B cell (primary cell): ENCODE measurements at regions not wholly inside any gene's neighbourhood (a gene's known extent, or its start where the extent isn't known, plus 50 kb on each side); places are given as distances from the start of the nearest gene placed in this dataset.

ENCODE experiments used
- ATAC-seq: fragments of 200-7000 bp; cut with Tn5 transposase; one replicate; pipeline ENCODE4 v1.10.0; 2021; ENCODE audit warnings: low read depth, mild to moderate bottlenecking, moderate number of reproducible peaks, moderate library complexity
- CTCF ChIA-PET: fragments of 350-600 bp; sonication (Branson Sonifier 250); formaldehyde crosslinking; loops from one replicate; lab custom pipeline; 2021; ENCODE audit warnings: antibody characterized with exemption, inconsistent platforms; lab: Charles Lee
- POLR2A ChIA-PET: fragments of 350-600 bp; sonication (Branson Sonifier 250); formaldehyde crosslinking; loops from one replicate; lab custom pipeline; 2021; ENCODE audit warnings: antibody characterized with exemption; lab: Charles Lee
- DNase-seq: peaks from one replicate; pipeline ENCODE4 v3.0.0; 2013
- H2AFZ ChIP-seq: 2 replicates; pipeline ENCODE4 v1.6.1; 2012; ENCODE audit warnings: mild to moderate bottlenecking, low read depth, low read length; ENCODE audit not compliant: insufficient read depth, poor library complexity, severe bottlenecking
- H3K27ac ChIP-seq, 2 donors: 1 replicate in 1 of 2; 2 replicates in 1 of 2; pipeline ENCODE4 v1.5.1; 2012 to 2013; ENCODE audit warnings: low read length in 2 of 2, mild to moderate bottlenecking in 2 of 2, moderate library complexity in 1 of 2
- H3K27me3 ChIP-seq, 4 experiments: fragments of 200-600 bp in 1 of 4; sonication (generic) in 1 of 4; replicated peaks in 1 of 4; 1 replicate in 2 of 4; 2 replicates in 2 of 4; pipeline versions ENCODE4 v1.6.1 to v1.7.0; 2013 to 2016; ENCODE audit warnings: low read length in 3 of 4, mild to moderate bottlenecking in 2 of 4, mixed read lengths in 1 of 4, moderate library complexity in 1 of 4; ENCODE audit not compliant: insufficient read depth in 4 of 4, control insufficient read depth in 3 of 4; ENCODE audit errors: control extremely low read depth in 1 of 4
- H3K36me3 ChIP-seq, 2 experiments: replicated peaks in 1 of 2; 1 replicate in 1 of 2; 2 replicates in 1 of 2; pipeline versions ENCODE4 v1.6.1 to v1.7.1; 2013; ENCODE audit warnings: low read length in 1 of 2; ENCODE audit not compliant: insufficient read depth in 2 of 2, control insufficient read depth in 1 of 2; ENCODE audit errors: control extremely low read depth in 1 of 2, extremely low read depth in 1 of 2
- H3K4me1 ChIP-seq, 2 donors: fragments of 200-600 bp in 1 of 2; sonication (generic) in 1 of 2; 1 replicate in 1 of 2; 2 replicates in 1 of 2; pipeline versions ENCODE4 v1.5.1 to v1.6.1; 2013 to 2017; ENCODE audit warnings: low read length in 2 of 2; ENCODE audit not compliant: control insufficient read depth in 2 of 2, insufficient read depth in 2 of 2
- H3K4me2 ChIP-seq: replicated peaks from 2 replicates; pipeline ENCODE3; 2012; ENCODE audit warnings: mild to moderate bottlenecking, low read depth, low read length; ENCODE audit not compliant: poor library complexity, severe bottlenecking
- H3K4me3 ChIP-seq, 5 experiments: fragments of 200-600 bp in 1 of 5; sonication (generic) in 1 of 5; 1 replicate in 3 of 5; 2 replicates in 2 of 5; pipeline versions ENCODE4 v1.5.1 to v1.7.0; 2011 to 2016; ENCODE audit warnings: low read length in 4 of 5, mild to moderate bottlenecking in 4 of 5, low read depth in 2 of 5, control low read depth in 1 of 5, moderate library complexity in 1 of 5; ENCODE audit not compliant: insufficient read depth in 1 of 5; ENCODE audit errors: control extremely low read depth in 1 of 5, extremely low read depth in 1 of 5
- H3K79me2 ChIP-seq: fragments of 200-600 bp; sonication (generic); one replicate; pipeline ENCODE4 v1.6.0; 2016; ENCODE audit warnings: low read length; ENCODE audit not compliant: control insufficient read depth, insufficient read depth
- H3K9ac ChIP-seq: fragments of 200-600 bp; sonication (generic); 2 replicates; pipeline ENCODE4 v1.6.1; 2017; ENCODE audit warnings: mild to moderate bottlenecking, low read length, moderate library complexity
- H3K9me3 ChIP-seq, 3 donors: one replicate each; pipeline versions ENCODE4 v1.6.1 to v1.7.1; 2013; ENCODE audit warnings: low read length in 2 of 3; ENCODE audit not compliant: control insufficient read depth in 2 of 3, insufficient read depth in 1 of 3; ENCODE audit errors: control extremely low read depth in 1 of 3
- H4K20me1 ChIP-seq: 2 replicates; pipeline ENCODE4 v1.6.0; 2012; ENCODE audit warnings: mild to moderate bottlenecking, low read length; ENCODE audit not compliant: insufficient read depth, control insufficient read depth, poor library complexity, severe bottlenecking
- H3K27ac Mint-ChIP-seq: one replicate; pipeline ENCODE4 v1.8.0; 2021; ENCODE audit warnings: mixed read lengths
- H3K27me3 Mint-ChIP-seq: one replicate; pipeline ENCODE4 v1.8.0; 2021; ENCODE audit warnings: mixed read lengths
- H3K4me1 Mint-ChIP-seq: one replicate; pipeline ENCODE4 v1.8.0; 2021; ENCODE audit warnings: mixed read lengths
- H3K4me3 Mint-ChIP-seq: one replicate; pipeline ENCODE4 v1.8.0; 2021; ENCODE audit warnings: mixed read lengths
- H3K9me3 Mint-ChIP-seq: one replicate; pipeline ENCODE4 v1.8.0; 2022; ENCODE audit warnings: mixed read lengths; ENCODE audit not compliant: insufficient read depth
- EZH2 ChIP-seq: IDR thresholded peaks from 2 replicates; pipeline ENCODE4 v1.6.1; 2012; ENCODE audit warnings: borderline replicate concordance, low read depth, mild to moderate bottlenecking, moderate library complexity, low read length; ENCODE audit not compliant: insufficient read depth, poor library complexity, severe bottlenecking
- WGBS: methylation state at CpG from one replicate; pipeline ENCODE4 v1.1.5; 2013; ENCODE audit warnings: missing lambda C conversion rate; ENCODE audit not compliant: insufficient coverage; 5-methylcytosine and 5-hydroxymethylcytosine counted together
- intact Hi-C: fragments of 100-400 bp; cut with micrococcal nuclease; formaldehyde crosslinking; loops from one replicate; pipeline ENCODE4 v1.10.0; 2022
- TF ChIP-seq, protein P1 (sequence below): fragments of 200-600 bp; IDR thresholded peaks from one replicate; pipeline ENCODE4 v1.8.0; 2022; ENCODE audit warnings: antibody characterized with exemption, mild to moderate bottlenecking

DNA sequence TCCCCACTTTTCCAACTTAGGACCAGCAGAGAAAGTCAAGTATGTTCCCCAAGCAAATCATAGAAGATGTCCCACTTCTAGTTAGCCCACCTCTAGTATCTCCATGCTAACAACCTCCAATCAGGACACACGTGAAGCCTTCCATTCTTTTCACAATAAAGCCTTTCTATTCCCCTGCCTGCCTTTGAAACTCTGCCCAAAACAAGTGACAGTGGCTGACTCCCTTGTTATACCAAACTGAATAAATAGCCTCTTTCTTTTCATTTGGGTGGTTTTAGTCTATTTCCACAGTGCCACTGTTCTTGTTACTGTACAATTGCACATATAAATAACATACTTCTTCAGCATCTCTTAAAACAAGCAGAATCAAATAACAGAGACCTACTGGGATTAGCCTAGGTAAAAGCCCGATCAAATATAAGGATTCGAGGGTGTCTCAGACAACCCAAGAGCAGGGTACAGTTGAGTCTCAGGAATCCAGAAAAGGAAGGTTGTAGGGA, 118.0 kb upstream of the NPHP3 start:
- Histone ChIP-seq H2AFZ (no peak overlapping the region), H3K9ac (no peak overlapping the region), H3K9me3 (no peaks in the 10 kb centered on the region), H3K27me3 (peaks cover 0 to 3% (median 0%) of the 10 kb centered on the region in 4 experiments), H3K4me2 (no peak overlapping the region), H3K4me1 (no peaks in the 10 kb centered on the region), H3K36me3 (no peaks in the 10 kb centered on the region), H3K79me2 (no peaks in the 10 kb centered on the region), H3K27ac (no peak overlapping the region), H4K20me1 (no peaks in the 10 kb centered on the region), H3K4me3 (no peak overlapping the region)
- Mint-ChIP-seq H3K4me1 (no peaks in the 10 kb centered on the region), H3K27ac (no peak overlapping the region), H3K27me3 (peaks cover 20% of the 10 kb centered on the region), H3K4me3 (no peak overlapping the region), H3K9me3 (no peaks in the 10 kb centered on the region)
- ChIA-PET CTCF (no interaction called here), POLR2A (no interaction called here)
- no peak for TF ChIP-seq EZH2
- TF ChIP-seq, protein P1, sequence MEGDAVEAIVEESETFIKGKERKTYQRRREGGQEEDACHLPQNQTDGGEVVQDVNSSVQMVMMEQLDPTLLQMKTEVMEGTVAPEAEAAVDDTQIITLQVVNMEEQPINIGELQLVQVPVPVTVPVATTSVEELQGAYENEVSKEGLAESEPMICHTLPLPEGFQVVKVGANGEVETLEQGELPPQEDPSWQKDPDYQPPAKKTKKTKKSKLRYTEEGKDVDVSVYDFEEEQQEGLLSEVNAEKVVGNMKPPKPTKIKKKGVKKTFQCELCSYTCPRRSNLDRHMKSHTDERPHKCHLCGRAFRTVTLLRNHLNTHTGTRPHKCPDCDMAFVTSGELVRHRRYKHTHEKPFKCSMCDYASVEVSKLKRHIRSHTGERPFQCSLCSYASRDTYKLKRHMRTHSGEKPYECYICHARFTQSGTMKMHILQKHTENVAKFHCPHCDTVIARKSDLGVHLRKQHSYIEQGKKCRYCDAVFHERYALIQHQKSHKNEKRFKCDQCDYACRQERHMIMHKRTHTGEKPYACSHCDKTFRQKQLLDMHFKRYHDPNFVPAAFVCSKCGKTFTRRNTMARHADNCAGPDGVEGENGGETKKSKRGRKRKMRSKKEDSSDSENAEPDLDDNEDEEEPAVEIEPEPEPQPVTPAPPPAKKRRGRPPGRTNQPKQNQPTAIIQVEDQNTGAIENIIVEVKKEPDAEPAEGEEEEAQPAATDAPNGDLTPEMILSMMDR = no peak
- no peak for DNase-seq
- WGBS = 30% methylated on average over 2 of the region's 3 CpGs
- intact Hi-C loops = no loop called here
- ATAC-seq = no peak

DNA sequence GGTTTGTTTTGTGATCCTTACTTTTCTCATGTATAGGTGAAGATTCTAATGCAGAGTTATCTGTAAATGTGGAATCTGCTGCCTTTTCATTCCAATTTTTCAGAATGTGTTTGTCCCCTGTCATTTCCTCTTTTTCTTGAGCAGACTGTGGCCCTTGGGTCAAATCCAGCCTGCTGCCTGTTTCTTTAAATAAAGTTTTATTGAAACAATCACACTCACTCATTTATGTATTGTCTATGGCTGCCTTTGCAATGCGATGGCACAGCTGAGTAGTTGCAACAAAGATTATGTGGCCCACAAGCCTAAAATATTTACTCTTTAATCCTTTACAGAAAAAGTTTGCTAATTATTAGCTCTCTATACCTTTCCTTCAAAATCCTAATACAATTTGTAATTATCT, 116.3 kb upstream of the NPHP3 start:
- H3K9me3 Mint-ChIP-seq = no peaks in the 10 kb centered on the region
- ATAC-seq = no peak
- no peaks in the 10 kb centered on the region for H3K4me1 ChIP-seq
- no peak overlapping the region for H3K4me3 ChIP-seq
- H3K27ac ChIP-seq = no peak overlapping the region
- H3K27me3 ChIP-seq = peaks cover 0 to 3% (median 0%) of the 10 kb centered on the region in 4 experiments
- H3K4me1 Mint-ChIP-seq = no peaks in the 10 kb centered on the region
- H3K4me2 ChIP-seq = no peak overlapping the region
- no peaks in the 10 kb centered on the region for H3K79me2 ChIP-seq
- DNase-seq = no peak
- ChIA-PET CTCF (interaction anchor here (0.6 kb wide), 1 partner anchor 36 kb away, joined by 6 read pairs; no protein-coding TSS in a partner anchor), POLR2A (no interaction called here)
- H3K36me3 ChIP-seq = no peaks in the 10 kb centered on the region
- no peak overlapping the region for H3K27ac Mint-ChIP-seq
- H4K20me1 ChIP-seq = no peaks in the 10 kb centered on the region
- H3K9me3 ChIP-seq = no peaks in the 10 kb centered on the region
- H3K27me3 Mint-ChIP-seq = peaks cover 24% of the 10 kb centered on the region
- no peak for TF ChIP-seq EZH2
- TF ChIP-seq, protein P1 = no peak
- no peak overlapping the region for H3K4me3 Mint-ChIP-seq
- no peak overlapping the region for H2AFZ ChIP-seq
- no CpG with 5 or more reads among the region's 1 CpG for WGBS
- H3K9ac ChIP-seq = no peak overlapping the region
- intact Hi-C loops = no loop called here
